WERI-Rb-1 (cell line): ENCODE measurements at regions not wholly inside any gene's neighbourhood (a gene's known extent, or its start where the extent isn't known, plus 50 kb on each side); places are given as distances from the start of the nearest gene placed in this dataset.

Experiments used
- DNase-seq: peaks from one replicate; pipeline ENCODE4 v3.0.0-alpha.2; 2020
- H3K27ac ChIP-seq: fragments of 250-450 bp; sonication (Bioruptor Pico); 2 replicates; pipeline ENCODE4 v1.5.1; 2020; ENCODE audit warnings: mild to moderate bottlenecking, moderate library complexity
- H3K27me3 ChIP-seq: fragments of 250-450 bp; sonication (Bioruptor Pico); 2 replicates; pipeline ENCODE4 v1.5.1; 2021; ENCODE audit warnings: mild to moderate bottlenecking, low read depth, moderate library complexity; ENCODE audit not compliant: insufficient read depth, severe bottlenecking
- H3K36me3 ChIP-seq: fragments of 250-450 bp; sonication (Bioruptor Pico); 2 replicates; pipeline ENCODE4 v1.5.1; 2020; ENCODE audit warnings: mild to moderate bottlenecking, moderate library complexity
- H3K4me3 ChIP-seq: 2 replicates; pipeline ENCODE4 v1.5.1; 2011; ENCODE audit warnings: low read depth, mild to moderate bottlenecking, control low read depth, low read length
- H3K9me3 ChIP-seq: fragments of 250-450 bp; sonication (Bioruptor Pico); 2 replicates; pipeline ENCODE4 v1.5.1; 2021; ENCODE audit warnings: mild to moderate bottlenecking, moderate library complexity; ENCODE audit not compliant: severe bottlenecking
- CTCF ChIP-seq: IDR thresholded peaks from 2 replicates; pipeline ENCODE4 v1.5.1; 2011; ENCODE audit warnings: low read depth, mild to moderate bottlenecking, control low read depth, inconsistent platforms, low read length

- Histone ChIP-seq H3K9me3 (no peaks in the 10 kb centered on the region), H3K27me3 (peaks cover 13% of the 10 kb centered on the region), H3K36me3 (no peaks in the 10 kb centered on the region), H3K4me3 (no peak overlapping the region), H3K27ac (no peak overlapping the region)
- no peak for DNase-seq
- no peak for TF ChIP-seq CTCF
These were observed 853.8 kb downstream of the IGSF11 start for GRCh38 chr3:118180853-118181252.

- no peak for DNase-seq
- Histone ChIP-seq H3K27ac (no peak overlapping the region), H3K36me3 (no peaks in the 10 kb centered on the region), H3K9me3 (no peaks in the 10 kb centered on the region), H3K4me3 (no peak overlapping the region), H3K27me3 (peaks cover 13% of the 10 kb centered on the region)
- TF ChIP-seq CTCF: no peak
These were observed 853.4 kb downstream of the IGSF11 start for GRCh38 chr3:118181274-118181673.

- H3K4me3 ChIP-seq: no peak overlapping the region
- DNase-seq: no peak
- H3K27ac ChIP-seq: no peak overlapping the region
- H3K9me3 ChIP-seq: no peaks in the 10 kb centered on the region
- H3K27me3 ChIP-seq: no peaks in the 10 kb centered on the region
- H3K36me3 ChIP-seq: no peaks in the 10 kb centered on the region
- TF ChIP-seq CTCF: no peak
These were observed 848.6 kb downstream of the IGSF11 start for GRCh38 chr3:118186051-118186450.

- no peaks in the 10 kb centered on the region for H3K27me3 ChIP-seq
- no peak for TF ChIP-seq CTCF
- H3K27ac ChIP-seq: no peak overlapping the region
- H3K4me3 ChIP-seq: no peak overlapping the region
- no peak for DNase-seq
- no peaks in the 10 kb centered on the region for H3K36me3 ChIP-seq
- H3K9me3 ChIP-seq: no peaks in the 10 kb centered on the region
These were observed 847.4 kb downstream of the IGSF11 start for GRCh38 chr3:118187221-118187620.

GRCh38 chr3:118196183-118196582, 838.5 kb downstream of the IGSF11 start:
- Histone ChIP-seq H3K4me3 (no peak overlapping the region), H3K9me3 (peaks cover 3% of the 10 kb centered on the region), H3K27me3 (no peaks in the 10 kb centered on the region), H3K27ac (no peak overlapping the region), H3K36me3 (no peaks in the 10 kb centered on the region)
- DNase-seq: no peak
- TF ChIP-seq CTCF: no peak

GRCh38 chr3:118199044-118199443, 835.6 kb downstream of the IGSF11 start:
- no peak for TF ChIP-seq CTCF
- no peak for DNase-seq
- no peak overlapping the region for H3K4me3 ChIP-seq
- H3K36me3 ChIP-seq: no peaks in the 10 kb centered on the region
- no peak overlapping the region for H3K27ac ChIP-seq
- H3K27me3 ChIP-seq: peaks cover 3% of the 10 kb centered on the region
- peaks cover 3% of the 10 kb centered on the region for H3K9me3 ChIP-seq
